GM20431 (cell line): ENCODE measurements at regions not wholly inside any gene's neighbourhood (a gene's known extent, or its start where the extent isn't known, plus 50 kb on each side); places are given as distances from the start of the nearest gene placed in this dataset.
"Not testable (repeated sequence)": the region's sequence is repeated elsewhere in the genome, so short reads cannot be mapped to it uniquely, and the experiment has no call there.

ENCODE experiments used
- in situ Hi-C: fragments of 300-500 bp; cut with MseI, MboI; formaldehyde crosslinking; loops from one replicate; pipeline ENCODE4 v1.15.0; 2020; ENCODE audit warnings: low sequenced_read_pairs; ENCODE audit not compliant: unreplicated experiment

DNA sequence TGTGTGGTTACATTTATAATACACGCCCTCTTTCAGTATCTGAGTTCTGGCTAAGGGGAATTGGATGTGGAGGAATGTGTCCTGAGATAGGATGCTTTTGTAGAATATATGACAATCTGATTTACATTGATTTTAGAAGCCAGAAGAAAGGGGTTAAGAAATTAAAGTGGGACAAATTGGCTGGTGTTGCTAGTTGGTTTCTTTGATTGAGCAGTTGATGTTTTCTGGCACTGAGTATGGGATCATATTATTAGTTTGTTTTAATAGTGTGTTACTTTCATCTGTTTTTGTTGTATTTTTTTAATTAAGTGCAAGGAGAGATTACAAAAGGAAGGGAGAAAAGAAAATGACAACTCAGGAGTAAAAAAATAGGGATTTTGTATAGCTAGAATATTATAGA is 1634.7 kb upstream of the B3GALT2 start:
- in situ Hi-C loops, result no loop called here

DNA sequence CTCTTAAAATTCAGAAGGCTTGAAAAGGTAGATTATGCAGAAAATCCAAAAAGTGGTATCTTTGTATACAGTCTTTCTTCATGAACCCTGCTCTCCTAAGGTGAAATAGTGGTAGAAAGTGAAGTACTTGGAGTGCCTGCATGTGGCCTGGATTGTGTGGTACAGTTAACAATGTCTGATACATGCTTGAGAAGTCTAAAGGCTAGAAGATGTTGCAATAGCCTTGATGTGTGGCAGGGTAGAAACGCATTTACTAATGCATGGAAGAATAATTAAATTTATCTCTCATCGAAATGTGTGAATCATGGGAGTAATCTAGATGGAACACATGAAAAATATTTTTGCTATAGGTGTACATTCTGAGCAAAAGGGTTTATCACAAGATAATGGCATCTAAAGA is 1632.3 kb upstream of the B3GALT2 start:
- in situ Hi-C loops, result no loop called here

DNA sequence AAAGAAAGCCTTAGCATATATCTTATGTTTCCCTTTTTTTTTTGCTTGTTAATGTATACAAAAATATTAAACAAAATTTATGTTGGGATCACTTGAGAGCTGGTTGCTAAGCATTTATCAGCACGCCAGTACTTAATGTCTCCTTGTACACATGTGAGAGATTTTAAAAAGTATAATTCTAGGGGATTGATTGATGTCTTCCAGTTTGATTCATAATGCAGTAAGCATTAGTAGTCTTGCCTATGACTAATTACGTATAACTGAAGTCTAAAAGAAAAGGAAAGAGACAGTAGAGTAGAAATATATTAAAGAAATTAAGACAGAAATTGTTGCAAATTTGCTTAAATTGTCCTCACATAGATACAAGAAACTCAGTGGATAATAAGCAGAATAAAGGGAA is 1630.4 kb upstream of the B3GALT2 start:
- in situ Hi-C loops, result no loop called here

DNA sequence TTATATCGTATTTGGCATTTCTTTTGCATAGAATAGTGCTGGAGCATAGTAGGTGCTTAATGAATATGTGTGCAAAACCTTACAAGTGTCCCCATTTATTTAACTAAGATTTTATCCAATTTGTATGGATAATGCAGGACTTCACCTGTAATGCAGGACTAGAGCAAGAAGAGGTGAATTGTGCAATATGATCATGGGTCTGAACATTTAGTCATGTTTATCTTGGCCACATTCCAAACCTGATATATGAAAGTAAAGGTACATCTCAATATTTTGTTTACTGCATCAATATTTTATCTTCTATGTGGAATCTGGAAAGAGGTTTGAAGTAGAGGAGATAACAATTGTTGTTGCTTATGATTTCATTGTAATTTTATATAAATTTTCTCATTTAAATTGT is 1626.7 kb upstream of the B3GALT2 start:
- in situ Hi-C loops, result no loop called here

DNA sequence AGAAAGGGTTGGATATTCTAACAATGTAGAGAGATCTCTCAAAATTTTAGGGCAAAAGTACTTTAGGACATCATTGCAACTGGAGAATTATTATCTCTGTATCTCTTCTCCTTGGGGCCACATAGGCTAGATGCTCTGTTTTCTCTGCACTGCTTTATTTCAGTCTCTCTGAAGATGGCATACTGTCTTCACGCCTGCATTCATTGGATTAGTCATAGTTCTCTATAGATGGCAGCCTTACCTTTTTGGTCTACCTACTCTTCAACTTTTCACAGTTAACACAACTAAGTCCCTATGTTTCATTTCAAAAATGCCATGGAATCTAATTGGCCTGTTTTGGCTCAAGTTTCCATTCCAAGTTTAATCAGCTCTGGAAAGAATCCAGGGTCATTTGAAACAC is 1623.3 kb upstream of the B3GALT2 start:
- in situ Hi-C loops, result no loop called here

DNA sequence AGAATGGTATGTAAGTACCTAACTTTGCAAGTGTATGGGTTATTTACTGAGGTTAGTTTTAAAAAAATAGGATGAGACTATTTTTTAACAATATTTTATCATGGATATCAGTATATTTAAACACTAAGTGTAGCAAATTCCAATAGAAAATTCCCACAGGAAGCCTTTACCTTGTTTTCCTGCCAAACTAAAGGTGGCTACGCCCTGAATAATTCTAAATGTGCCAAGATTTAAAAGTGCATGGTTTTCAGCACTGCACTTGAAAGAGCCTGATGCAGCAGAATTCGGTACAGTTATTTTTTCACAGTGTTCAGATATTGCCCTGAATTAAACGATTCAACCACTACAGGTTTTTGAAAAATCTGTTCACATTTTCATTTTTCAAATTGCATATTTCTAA is 1622.8 kb upstream of the B3GALT2 start:
- in situ Hi-C loops, result no loop called here

DNA sequence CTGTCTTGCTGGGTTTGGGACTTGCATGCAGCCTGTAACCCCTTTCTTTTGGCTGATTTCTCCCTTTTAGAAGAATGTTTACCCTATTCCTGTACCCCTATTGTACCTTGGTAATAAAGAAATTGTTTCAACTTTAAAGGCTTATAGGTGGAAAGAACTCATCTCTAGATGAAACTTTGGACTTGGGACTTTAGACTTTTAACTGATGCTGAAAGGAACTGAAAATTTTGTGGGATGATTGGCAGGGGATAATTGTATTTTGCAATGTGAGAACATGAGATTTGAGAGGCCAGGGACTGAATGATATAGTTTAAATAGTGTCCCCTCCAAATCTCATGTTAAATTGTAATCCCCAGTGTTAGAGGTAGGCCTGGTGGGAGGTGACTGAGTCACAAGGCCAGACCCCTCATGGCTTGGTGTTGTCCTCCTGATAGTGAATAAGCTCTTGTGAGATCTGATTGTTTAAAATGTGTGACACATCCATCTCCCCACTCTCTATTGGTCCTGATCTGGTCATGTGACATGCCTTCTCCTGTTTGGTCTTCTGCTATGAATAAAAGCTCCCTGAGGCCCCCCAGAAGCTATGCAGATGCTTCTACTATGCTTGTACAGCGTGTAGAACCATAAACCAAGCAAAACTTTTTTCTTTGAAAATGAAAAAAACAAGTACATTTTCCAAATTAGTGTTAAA is 1621.3 kb upstream of the B3GALT2 start:
- in situ Hi-C loops, result no loop called here

DNA sequence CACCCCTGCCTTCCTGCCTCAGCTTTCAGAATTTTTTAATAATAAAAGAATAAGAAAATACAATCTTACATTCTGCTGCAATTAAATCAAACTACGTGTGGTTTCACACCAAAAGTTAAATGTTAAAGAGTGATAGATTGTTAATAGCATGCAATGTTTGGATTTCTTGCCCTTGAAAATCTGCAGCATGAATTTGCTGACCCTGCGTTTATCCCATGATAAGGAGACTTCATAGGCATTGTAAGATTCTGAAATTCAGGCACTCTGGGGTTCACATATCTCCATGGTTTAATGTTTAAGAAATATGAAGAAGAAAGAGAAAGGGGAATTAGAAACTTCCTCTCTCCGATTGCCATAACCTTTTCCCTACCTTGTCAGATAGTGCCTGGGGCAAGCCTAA is 1616.2 kb upstream of the B3GALT2 start:
- in situ Hi-C loops, result no loop called here

DNA sequence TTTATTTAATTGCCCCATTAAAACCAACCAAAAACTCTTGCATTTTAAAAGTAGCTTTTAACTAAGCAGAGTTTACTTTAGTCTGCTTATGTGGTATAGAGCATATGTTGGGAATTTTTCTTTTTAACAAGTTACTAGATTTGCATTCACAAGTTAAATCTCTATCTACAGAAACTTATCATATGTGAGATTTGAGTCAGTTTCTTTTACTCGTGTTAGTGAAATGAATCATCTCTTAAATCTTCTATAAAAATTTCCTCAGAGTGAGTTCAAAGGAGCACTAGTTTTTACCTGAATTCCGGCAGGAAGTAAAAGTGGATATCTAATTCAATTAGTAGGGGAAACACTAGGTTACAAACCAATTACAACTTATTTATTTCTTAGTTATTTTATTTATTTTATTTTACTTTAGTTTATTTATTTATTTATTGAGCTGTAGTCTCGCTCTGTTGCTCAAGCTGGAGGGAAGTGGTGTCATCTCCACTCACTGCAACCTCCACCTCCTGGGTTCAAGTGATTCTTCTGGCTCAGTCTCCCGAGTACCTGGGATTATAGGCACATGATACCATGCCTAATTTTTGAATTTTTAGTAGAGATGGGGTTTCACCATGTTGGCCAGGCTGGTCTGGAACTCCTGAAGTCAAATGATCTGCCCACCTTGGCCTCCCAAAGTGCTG is 1609.6 kb upstream of the B3GALT2 start:
- in situ Hi-C loops, result no loop called here

DNA sequence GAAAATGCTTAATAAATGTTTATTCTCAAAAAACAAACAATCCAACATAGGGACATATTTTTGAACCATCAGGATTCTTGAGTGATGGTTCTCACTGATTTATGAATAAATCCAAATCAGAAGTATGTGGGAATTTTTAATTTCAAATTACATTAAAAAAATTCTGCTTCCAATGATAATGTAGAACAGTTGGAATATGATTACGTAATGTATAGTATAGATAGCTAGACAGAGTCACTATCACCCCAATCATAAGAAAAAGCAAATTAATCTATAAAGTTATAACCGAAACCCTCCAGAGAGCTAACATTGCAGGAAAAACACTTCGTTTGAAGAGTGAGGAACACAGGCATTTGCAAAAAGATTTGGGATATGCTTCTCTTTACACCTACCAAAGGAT is 1600.6 kb upstream of the B3GALT2 start:
- in situ Hi-C loops, result no loop called here

DNA sequence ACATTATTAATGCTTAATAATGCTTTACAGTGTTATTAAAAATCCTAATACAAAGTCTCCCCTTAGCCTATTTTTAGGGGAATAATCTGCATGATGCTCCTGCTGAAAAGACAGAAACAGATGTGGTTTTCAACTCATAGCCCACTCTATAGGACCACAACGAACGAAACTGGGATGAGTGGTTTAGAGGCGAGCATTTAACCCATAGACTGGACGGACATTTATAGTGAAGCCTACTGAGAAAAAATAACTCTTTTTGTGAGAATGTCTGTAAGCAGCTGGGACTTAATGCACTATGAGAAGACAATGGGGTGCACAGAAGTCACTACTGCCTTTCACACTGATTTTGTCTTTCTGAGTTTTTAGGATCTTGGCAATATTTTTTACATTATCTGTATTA is 1599.6 kb upstream of the B3GALT2 start:
- in situ Hi-C loops, result no loop called here

DNA sequence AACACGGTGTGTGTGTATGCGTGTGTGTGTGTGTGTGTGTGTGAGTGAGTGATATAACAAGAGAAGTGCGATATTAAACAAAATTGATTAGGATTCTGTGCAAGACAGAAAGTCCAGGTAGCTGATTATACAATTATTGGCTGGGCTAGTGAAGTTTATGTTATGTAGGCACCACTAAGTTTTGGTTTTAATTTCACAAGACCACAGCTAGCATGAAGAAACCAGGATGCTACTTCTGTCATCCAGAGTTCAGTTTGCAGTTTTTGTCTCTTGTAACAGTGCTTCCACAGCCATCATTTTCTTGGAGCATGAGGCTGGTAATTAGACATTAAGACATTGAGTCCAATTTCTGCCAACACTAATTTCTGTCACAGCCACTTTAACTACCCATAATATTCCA is 1590.2 kb upstream of the B3GALT2 start:
- in situ Hi-C loops, result no loop called here

DNA sequence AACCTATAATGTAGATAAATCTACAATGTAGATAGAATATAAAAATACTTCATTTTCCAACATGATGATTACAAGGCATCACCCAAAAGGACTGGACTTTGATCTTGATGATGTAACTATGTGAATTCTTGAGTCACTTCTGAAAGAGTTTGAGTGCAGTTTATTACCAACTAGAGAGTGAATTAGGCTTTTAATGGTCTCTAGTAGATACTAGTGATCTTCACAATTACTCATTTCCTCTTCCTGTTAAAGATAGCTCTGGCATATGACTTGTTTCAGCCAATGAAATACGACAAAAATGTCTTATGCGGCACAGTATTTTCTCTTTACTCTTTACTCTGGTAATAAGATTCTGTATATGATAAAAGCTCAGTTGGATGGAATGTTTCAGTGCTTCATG is 1588.1 kb upstream of the B3GALT2 start:
- in situ Hi-C loops, result no loop called here

DNA sequence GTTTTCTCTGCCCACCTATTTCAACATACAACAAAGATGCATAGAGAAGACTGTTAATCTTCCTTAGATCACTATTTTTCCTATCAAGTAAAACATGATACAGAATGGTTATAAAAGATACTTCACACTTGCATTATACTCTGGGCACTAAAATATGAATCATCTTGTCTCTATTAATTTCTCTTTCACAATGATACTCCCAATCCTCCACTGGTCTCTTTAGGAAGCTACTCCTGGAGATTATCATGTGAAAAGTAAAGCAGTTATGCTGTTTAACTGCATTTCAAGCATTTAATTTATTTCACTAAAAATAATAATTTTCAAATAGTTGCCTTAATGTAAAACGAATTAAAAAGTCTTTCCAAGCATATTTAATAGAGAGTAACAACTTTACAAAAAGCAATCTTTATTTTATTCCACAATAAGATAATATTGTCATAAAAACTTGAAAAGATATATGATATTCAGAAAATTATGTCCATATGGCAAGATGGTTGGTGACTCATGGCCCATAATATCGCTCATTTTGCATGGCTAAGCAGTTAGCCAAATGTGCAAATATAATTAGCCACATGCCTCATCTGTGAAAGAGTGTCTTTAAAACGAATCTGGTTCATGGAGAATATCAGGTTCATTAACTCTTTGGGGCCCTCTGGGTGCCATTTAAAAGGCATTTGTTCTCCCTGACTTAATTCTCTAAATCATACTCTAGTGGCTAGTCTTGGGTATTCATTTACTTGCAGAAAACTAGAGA is 1569.0 kb upstream of the B3GALT2 start:
- in situ Hi-C loops, result no loop called here

DNA sequence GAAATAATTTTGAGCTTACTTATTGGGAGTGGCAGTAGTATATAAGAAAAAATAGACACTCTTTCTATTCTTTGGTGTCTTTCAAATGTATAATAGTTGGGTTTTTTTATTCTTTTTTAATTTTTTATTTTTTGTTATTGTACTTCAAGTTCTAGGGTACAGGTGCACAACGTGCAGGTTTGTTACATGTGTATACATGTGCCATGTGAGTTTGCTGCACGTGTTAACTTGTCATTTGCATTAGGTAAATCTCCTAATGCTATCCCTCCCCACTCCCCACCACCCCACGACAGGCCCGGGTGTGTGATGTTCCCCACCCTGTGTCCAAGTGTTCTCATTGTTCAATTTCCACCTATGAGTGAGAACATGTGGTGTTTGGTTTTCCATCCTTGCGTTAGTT is 1552.4 kb upstream of the B3GALT2 start:
- in situ Hi-C loops, result not testable (repeated sequence)

DNA sequence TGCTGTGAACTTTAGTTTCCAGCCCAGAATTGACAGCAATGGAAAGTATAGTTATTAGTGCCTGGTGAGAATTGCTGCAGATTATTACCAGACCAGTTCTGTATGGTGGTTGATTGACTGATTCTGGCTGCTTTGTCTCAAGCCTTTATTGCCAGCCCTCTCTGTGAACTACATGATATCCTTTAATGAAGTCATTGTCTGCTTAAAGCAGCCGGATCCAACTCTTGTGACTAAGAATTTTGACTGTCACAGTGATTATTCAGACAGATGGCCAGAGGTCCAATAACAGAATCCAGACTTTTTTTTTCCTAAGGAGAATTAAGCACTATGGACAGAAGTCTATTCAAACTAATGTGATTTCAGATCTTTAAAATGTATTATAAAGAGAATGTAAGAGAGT is 1548.6 kb upstream of the B3GALT2 start:
- in situ Hi-C loops, result no loop called here

DNA sequence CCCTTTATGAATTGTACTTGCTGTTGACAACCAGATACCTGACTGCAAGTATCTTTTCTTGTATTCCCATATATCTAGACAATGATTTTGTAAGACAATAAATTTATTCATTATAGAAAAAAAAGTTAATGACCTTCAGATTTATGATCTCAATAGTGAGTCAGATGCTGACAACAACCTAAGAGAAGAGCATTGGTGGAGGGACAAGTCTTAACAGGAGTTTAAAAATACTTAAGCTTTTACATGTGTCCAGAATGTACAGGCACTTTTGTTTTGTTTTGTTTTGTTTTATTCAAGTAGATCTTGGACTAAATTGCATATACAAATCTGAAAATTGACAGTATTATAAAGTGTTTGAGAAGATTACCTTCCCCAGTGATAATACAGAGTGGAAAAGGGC is 1544.6 kb upstream of the B3GALT2 start:
- in situ Hi-C loops, result no loop called here

DNA sequence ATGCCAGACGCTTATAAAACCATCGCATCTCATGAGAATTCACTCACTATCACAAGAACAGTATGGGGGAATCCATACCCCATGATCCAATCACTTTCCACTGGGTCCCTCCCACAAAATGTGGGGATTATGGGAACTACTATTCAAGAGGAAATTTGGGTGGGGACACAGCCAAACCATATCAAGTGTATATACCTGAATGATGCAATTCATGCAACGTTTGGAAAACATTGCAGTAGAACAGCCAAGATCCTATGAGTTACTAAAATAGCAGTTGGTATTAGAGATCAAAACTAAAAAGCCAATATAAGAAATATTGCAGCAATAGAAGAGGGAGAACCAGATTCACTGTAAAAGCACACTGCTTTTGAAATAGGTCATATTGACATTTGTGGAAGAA is 1543.9 kb upstream of the B3GALT2 start:
- in situ Hi-C loops, result no loop called here

DNA sequence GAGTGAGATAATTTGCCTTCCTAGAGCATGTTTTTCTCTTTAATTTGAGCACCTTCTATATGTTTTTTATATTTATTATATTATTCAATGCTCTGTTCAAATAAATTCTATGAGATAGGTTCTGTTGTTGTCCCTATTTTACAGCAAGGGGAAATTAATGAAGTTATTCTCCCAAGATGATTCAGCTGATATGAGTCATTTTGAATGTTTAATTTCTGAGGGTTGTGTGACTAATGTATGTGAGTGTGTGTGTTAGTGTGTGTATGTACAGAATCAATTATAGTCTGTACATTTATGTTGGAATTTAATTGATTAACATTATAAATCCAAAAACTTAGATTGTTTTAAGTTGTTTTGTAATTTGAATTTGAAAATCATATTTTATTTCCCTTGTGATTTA is 1536.7 kb upstream of the B3GALT2 start:
- in situ Hi-C loops, result no loop called here

DNA sequence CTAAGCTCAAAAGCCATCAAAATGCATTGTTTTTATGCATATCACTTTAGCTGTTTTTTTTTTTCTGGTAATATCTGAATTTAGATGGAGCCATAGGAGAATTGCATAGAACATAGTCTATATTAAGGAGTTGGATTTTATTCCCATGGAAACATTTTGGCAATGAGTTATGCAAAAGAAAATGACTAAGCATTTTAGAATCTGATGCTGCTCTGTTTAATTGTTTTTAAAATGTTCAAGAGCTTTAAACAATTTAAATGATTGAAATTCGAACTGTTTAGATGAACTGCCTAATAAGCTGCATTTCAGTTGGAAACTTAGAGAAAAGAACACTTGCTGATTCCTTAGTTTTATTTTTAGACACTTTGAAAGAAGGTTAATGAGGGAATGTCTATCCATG is 1531.5 kb upstream of the B3GALT2 start:
- in situ Hi-C loops, result no loop called here

DNA sequence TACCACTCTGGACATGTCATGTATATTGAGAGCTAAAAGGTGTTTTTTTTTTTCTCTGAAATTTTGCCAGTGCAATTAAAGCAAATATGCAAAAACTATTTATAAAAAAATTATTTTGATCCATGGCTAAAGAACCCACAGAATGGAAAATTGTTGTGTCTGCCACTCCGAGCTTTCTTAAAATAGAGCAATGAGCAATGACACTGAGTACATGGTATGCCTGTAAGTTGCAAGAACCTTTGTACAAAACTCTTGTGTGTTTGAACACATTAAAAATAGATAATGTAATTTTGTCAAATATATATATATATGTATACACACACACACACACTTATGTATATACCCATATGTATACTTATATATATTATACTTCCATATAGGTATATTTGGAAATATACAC is 1530.9 kb upstream of the B3GALT2 start:
- in situ Hi-C loops, result no loop called here
